BLaER1 (cell line): ENCODE measurements at regions not wholly inside any gene's neighbourhood (a gene's known extent, or its start where the extent isn't known, plus 50 kb on each side); places are given as distances from the start of the nearest gene placed in this dataset.

Experiments used
- H3K27ac ChIP-seq: shearing (Covaris generic); formaldehyde crosslinking; 2 replicates; pipeline ENCODE4 v1.8.1; 2022
- H3K27me3 ChIP-seq: shearing (Covaris generic); formaldehyde crosslinking; 2 replicates; pipeline ENCODE4 v1.8.1; 2022
- H3K36me3 ChIP-seq: shearing (Covaris generic); formaldehyde crosslinking; 2 replicates; pipeline ENCODE4 v1.8.1; 2022
- H3K4me1 ChIP-seq: shearing (Covaris generic); formaldehyde crosslinking; 2 replicates; pipeline ENCODE4 v1.8.1; 2022
- H3K4me2 ChIP-seq: shearing (Covaris generic); formaldehyde crosslinking; 2 replicates; pipeline ENCODE4 v1.8.1; 2022
- H3K4me3 ChIP-seq: shearing (Covaris generic); formaldehyde crosslinking; 2 replicates; pipeline ENCODE4 v1.8.1; 2022
- H3K9ac ChIP-seq: shearing (Covaris generic); formaldehyde crosslinking; 2 replicates; pipeline ENCODE4 v1.8.1; 2022
- H3K9me3 ChIP-seq: shearing (Covaris generic); formaldehyde crosslinking; 2 replicates; pipeline ENCODE4 v1.8.1; 2022
- H4K20me1 ChIP-seq: shearing (Covaris generic); formaldehyde crosslinking; 2 replicates; pipeline ENCODE4 v1.8.1; 2022
- Cebpa-rat ChIP-seq: shearing (Covaris generic); IDR thresholded peaks from 2 replicates; pipeline ENCODE4 v1.8.1; 2022

- no peak overlapping the region for H3K9ac ChIP-seq
- H3K27me3 ChIP-seq: peaks cover 95% of the 10 kb centered on the region
- no peaks in the 10 kb centered on the region for H3K4me1 ChIP-seq
- H3K4me2 ChIP-seq: no peak overlapping the region
- no peaks in the 10 kb centered on the region for H3K36me3 ChIP-seq
- no peak for TF ChIP-seq Cebpa-rat
- no peak overlapping the region for H3K4me3 ChIP-seq
- H3K27ac ChIP-seq: no peak overlapping the region
- 0 out of 2 replicates have a peak, but pooled peaks cover 12% of the 10 kb centered on the region for H4K20me1 ChIP-seq
- no peaks in the 10 kb centered on the region for H3K9me3 ChIP-seq
Measured at GRCh38 chrX:13894888-13895565, 78.1 kb upstream of the GPM6B start.

- 0 out of 2 replicates have a peak, but pooled peaks cover 12% of the 10 kb centered on the region for H4K20me1 ChIP-seq
- no peak overlapping the region for H3K9ac ChIP-seq
- TF ChIP-seq Cebpa-rat: no peak
- H3K36me3 ChIP-seq: no peaks in the 10 kb centered on the region
- no peak overlapping the region for H3K27ac ChIP-seq
- H3K4me1 ChIP-seq: no peaks in the 10 kb centered on the region
- H3K27me3 ChIP-seq: peaks cover 100% of the 10 kb centered on the region
- H3K4me3 ChIP-seq: no peak overlapping the region
- H3K4me2 ChIP-seq: no peak overlapping the region
- H3K9me3 ChIP-seq: no peaks in the 10 kb centered on the region
Measured at GRCh38 chrX:13893826-13894225, 76.9 kb upstream of the GPM6B start.

DNA sequence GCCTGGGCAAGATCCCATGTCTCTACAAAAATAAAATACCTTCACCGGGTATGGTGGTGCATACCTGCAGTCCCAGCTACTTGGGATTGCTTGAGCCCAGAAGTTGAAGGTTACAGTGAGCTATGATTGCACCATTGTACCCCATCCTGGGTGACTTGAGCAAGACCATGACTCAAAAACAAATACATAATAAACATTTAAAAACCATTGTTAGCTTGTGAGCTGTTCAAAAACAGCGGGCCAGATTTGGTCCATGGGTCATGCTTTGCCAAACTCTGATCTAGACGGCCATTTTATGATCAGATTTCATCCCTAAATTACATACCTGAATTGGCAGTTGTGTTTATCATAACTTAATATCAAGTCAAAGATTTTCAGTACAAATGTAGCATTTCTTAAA is 76.0 kb upstream of the GPM6B start:
- Histone ChIP-seq H3K4me1 (no peaks in the 10 kb centered on the region), H3K4me3 (no peak overlapping the region), H4K20me1 (0 out of 2 replicates have a peak, but pooled peaks cover 12% of the 10 kb centered on the region), H3K4me2 (no peak overlapping the region), H3K36me3 (no peaks in the 10 kb centered on the region), H3K27ac (no peak overlapping the region), H3K27me3 (peaks cover 100% of the 10 kb centered on the region), H3K9me3 (no peaks in the 10 kb centered on the region), H3K9ac (no peak overlapping the region)
- TF ChIP-seq Cebpa-rat: no peak

- Histone ChIP-seq H3K27me3 (peaks cover 100% of the 10 kb centered on the region), H3K36me3 (no peaks in the 10 kb centered on the region), H3K9me3 (no peaks in the 10 kb centered on the region; the same call in 1 of the 2 replicates), H3K4me1 (no peaks in the 10 kb centered on the region), H3K4me2 (no peak overlapping the region), H3K9ac (no peak overlapping the region), H4K20me1 (0 out of 2 replicates have a peak, but pooled peaks cover 12% of the 10 kb centered on the region), H3K27ac (no peak overlapping the region), H3K4me3 (no peak overlapping the region)
- no peak for TF ChIP-seq Cebpa-rat
Measured at GRCh38 chrX:13891377-13892140, 74.7 kb upstream of the GPM6B start.

DNA sequence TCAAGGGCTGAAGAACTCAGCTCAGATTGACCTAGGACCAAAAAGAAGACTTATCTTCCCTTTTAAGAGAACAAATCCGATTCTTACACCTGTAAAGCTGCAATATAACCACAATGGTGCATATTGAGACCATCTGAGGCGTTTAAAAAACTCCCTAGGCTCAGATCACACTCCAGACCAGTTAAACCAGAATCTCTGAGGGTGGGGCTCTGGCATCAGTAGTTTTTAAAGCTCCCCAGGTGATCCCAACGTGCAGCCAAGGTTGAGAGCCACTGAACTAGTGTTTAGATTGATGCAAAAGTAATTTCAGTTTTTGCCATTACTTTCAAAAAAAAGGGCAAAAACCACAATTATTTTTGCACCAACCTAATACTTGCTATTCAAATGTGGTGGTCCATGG is 73.9 kb upstream of the GPM6B start:
- no peaks in the 10 kb centered on the region for H3K36me3 ChIP-seq
- H3K4me3 ChIP-seq: no peak overlapping the region
- TF ChIP-seq Cebpa-rat: no peak
- no peaks in the 10 kb centered on the region for H3K4me1 ChIP-seq
- H4K20me1 ChIP-seq: 0 out of 2 replicates have a peak, but pooled peaks cover 12% of the 10 kb centered on the region
- H3K27ac ChIP-seq: no peak overlapping the region
- H3K9me3 ChIP-seq: no peaks in the 10 kb centered on the region; the same call in 1 of the 2 replicates
- H3K9ac ChIP-seq: no peak overlapping the region
- peaks cover 100% of the 10 kb centered on the region for H3K27me3 ChIP-seq
- H3K4me2 ChIP-seq: no peak overlapping the region

DNA sequence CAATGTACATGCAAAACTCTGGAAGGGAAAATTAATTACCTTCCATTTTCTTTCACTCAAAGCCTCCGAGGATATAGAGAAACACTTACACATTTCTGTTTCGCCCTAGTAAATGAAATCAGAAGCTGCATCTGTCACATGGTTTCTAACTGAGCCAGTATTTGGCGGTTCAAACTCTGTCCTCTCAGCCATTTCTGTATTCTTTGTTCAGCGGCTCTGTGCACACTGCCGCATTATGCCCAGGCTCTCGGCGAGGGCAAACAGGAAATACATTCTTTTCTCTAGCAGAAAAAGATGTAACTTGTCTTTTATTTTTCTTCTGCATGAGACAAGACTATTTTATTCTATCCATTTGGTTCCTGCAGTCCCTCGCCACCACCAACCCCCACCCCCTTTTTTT is 71.4 kb upstream of the GPM6B start:
- no peaks in the 10 kb centered on the region for H3K4me1 ChIP-seq
- no peaks in the 10 kb centered on the region for H3K36me3 ChIP-seq
- no peak overlapping the region for H3K27ac ChIP-seq
- H3K4me3 ChIP-seq: no peak overlapping the region
- peaks cover 4% of the 10 kb centered on the region; the same call in 1 of the 2 replicates for H4K20me1 ChIP-seq
- no peak for TF ChIP-seq Cebpa-rat
- H3K27me3 ChIP-seq: peaks cover 98% of the 10 kb centered on the region
- no peak overlapping the region for H3K4me2 ChIP-seq
- H3K9ac ChIP-seq: no peak overlapping the region
- no peaks in the 10 kb centered on the region; the same call in 1 of the 2 replicates for H3K9me3 ChIP-seq

DNA sequence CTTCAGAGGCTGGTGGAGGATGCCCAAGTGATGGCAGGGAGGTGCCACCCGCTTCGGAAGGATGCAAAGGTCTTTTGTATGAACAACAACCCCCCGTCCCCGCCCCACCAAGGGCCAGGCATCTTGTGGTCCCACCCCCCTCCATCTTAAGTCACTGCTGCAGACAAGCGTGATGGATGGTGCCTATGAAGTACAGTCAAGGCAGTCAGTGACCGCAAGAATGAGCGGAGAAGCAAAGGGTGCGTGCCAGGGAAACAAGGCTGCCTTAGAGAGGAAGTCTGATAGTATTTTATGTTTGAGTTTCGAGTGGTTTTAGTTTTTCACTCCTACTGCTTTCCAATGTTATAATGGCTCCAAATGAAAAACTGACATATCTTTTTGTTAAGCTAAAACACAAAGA is 68.7 kb upstream of the GPM6B start:
- no peak overlapping the region for H3K27ac ChIP-seq
- no peak overlapping the region for H3K9ac ChIP-seq
- no peak overlapping the region for H3K4me3 ChIP-seq
- no peaks in the 10 kb centered on the region; the same call in 1 of the 2 replicates for H3K9me3 ChIP-seq
- peaks cover 79% of the 10 kb centered on the region for H3K27me3 ChIP-seq
- H4K20me1 ChIP-seq: peaks cover 5% of the 10 kb centered on the region; the same call in 1 of the 2 replicates
- H3K36me3 ChIP-seq: no peaks in the 10 kb centered on the region
- H3K4me2 ChIP-seq: no peak overlapping the region
- no peaks in the 10 kb centered on the region for H3K4me1 ChIP-seq
- TF ChIP-seq Cebpa-rat: no peak

- no peak for TF ChIP-seq Cebpa-rat
- no peak overlapping the region for H3K9ac ChIP-seq
- no peaks in the 10 kb centered on the region for H3K4me1 ChIP-seq
- H3K4me3 ChIP-seq: no peak overlapping the region
- peaks cover 95% of the 10 kb centered on the region for H3K27me3 ChIP-seq
- peaks cover 43% of the 10 kb centered on the region; the same call in 1 of the 2 replicates for H4K20me1 ChIP-seq
- H3K27ac ChIP-seq: no peak overlapping the region
- no peaks in the 10 kb centered on the region for H3K36me3 ChIP-seq
- H3K9me3 ChIP-seq: no peaks in the 10 kb centered on the region
- H3K4me2 ChIP-seq: no peak overlapping the region
Measured at GRCh38 chrX:13876652-13877051, 59.8 kb upstream of the GPM6B start.

GRCh38 chrX:13875572-13875971 is 58.7 kb upstream of the GPM6B start:
- no peak overlapping the region for H3K4me2 ChIP-seq
- no peak for TF ChIP-seq Cebpa-rat
- no peak overlapping the region for H3K27ac ChIP-seq
- no peak overlapping the region for H3K4me3 ChIP-seq
- no peaks in the 10 kb centered on the region for H3K36me3 ChIP-seq
- no peaks in the 10 kb centered on the region for H3K4me1 ChIP-seq
- H4K20me1 ChIP-seq: peaks cover 41% of the 10 kb centered on the region; the same call in 1 of the 2 replicates
- H3K9me3 ChIP-seq: no peaks in the 10 kb centered on the region
- peaks cover 98% of the 10 kb centered on the region for H3K27me3 ChIP-seq
- H3K9ac ChIP-seq: no peak overlapping the region

DNA sequence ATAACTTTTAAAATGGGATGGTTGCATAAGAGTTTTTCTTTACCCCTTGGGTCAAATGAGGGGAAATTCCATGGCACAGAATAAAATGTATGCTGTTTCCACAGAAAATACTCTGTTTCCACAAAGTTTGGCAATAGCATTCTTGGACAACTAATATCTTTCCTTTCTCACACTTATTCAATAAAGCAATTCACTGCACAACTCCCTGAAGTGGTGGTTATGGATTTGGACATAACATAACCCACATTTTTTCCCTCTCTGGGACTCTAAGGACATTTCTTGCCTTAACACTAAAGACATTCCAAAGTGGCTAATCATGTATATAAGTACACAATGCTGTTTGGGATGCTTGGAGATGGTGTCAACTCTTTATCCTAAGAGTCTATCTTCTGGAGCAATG is 51.7 kb upstream of the GPM6B start:
- TF ChIP-seq Cebpa-rat: no peak
- Histone ChIP-seq H3K36me3 (no peaks in the 10 kb centered on the region), H3K4me1 (no peaks in the 10 kb centered on the region)

More for the DNA sequence above, 51.7 kb upstream of the GPM6B start:
- Histone ChIP-seq H3K9me3 (no peaks in the 10 kb centered on the region), H4K20me1 (peaks cover 34% of the 10 kb centered on the region; the same call in 1 of the 2 replicates), H3K9ac (no peak overlapping the region), H3K4me2 (no peak overlapping the region), H3K27me3 (peaks cover 97% of the 10 kb centered on the region), H3K27ac (no peak overlapping the region), H3K4me3 (no peak overlapping the region)
